Heart left ventricle (tissue), 13 donors: ENCODE measurements at regions not wholly inside any gene's neighbourhood (a gene's known extent, or its start where the extent isn't known, plus 50 kb on each side); places are given as distances from the start of the nearest gene placed in this dataset.

ENCODE experiments used
- POLR2A ChIP-seq, 2 donors: fragments of 450-650 bp; IDR thresholded peaks; one replicate each; pipeline ENCODE4 v1.6.1; 2017; ENCODE audit warnings: antibody characterized with exemption in 2 of 2, mild to moderate bottlenecking in 2 of 2, moderate library complexity in 2 of 2
- TF ChIP-seq, protein P1 (sequence below), 12 donors: fragments of 200-600 bp; sonication (generic) in 4 of 12; IDR thresholded peaks; one replicate each; pipeline versions ENCODE4 v1.5.0 to v1.8.0; 2018 to 2022; ENCODE audit warnings: antibody characterized with exemption in 12 of 12, mild to moderate bottlenecking in 5 of 12
- donor health status: ischemic (EF 13 %, LVEDD 7.1; RV severe dilation, severe dysfunction).
- donor health status: DM: no; HTN: yes; CAD: no.
- donor health status: DM: no; HTN: no; CAD: no.
- donor health status: ischemic (EF 25% LVEDD 6.9; RV normal size, moderate dysfunction).
- donor health status: ischemic (EF 25% LVEDD 5.7; RV mildly dilated, moderate dysfunction).
- donor health status: ischemic (EF 35%, LVEDD 5.7; RV mildly dilated, moderate dysfunction).
- donor health status: nonischemic (EF 11% LVEDD 7.7; RV severe dilation, severe dysfunction).
- donor health status: DM: yes; HTN: yes; CAD: no.
- donor health status: PGD.
- donor health status: ischemic (EF 29% LVEDD 5.4; RV normal size, mild dysfunction).
- donor health status: nonischemic (EF 23%, LVEDD 6.1; RV moderate dilation, normal function).

DNA sequence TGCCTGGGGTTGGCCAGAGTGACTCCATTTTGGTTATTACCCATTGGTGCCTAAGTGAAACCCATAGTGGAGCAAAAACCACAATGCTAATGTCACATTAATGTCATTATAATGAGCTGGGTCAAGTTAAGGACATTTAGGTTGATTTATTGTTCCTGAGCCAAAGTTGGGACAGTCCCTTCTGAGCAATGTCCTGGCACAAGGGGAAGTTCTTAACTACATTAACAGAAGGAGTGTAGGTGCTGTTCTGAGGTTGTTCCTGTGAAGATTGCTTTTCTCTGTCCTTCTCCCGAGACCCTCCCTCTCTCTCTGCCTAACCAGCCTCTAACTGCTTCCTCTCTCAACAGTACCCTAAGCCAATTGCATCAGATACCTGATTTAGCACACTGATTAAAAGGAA lies 1956.8 kb upstream of the PCDH10 start:
- TF ChIP-seq, protein P1, sequence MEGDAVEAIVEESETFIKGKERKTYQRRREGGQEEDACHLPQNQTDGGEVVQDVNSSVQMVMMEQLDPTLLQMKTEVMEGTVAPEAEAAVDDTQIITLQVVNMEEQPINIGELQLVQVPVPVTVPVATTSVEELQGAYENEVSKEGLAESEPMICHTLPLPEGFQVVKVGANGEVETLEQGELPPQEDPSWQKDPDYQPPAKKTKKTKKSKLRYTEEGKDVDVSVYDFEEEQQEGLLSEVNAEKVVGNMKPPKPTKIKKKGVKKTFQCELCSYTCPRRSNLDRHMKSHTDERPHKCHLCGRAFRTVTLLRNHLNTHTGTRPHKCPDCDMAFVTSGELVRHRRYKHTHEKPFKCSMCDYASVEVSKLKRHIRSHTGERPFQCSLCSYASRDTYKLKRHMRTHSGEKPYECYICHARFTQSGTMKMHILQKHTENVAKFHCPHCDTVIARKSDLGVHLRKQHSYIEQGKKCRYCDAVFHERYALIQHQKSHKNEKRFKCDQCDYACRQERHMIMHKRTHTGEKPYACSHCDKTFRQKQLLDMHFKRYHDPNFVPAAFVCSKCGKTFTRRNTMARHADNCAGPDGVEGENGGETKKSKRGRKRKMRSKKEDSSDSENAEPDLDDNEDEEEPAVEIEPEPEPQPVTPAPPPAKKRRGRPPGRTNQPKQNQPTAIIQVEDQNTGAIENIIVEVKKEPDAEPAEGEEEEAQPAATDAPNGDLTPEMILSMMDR (IDR thresholded peaks at IDR 0.05), result no peak
- no peak for TF ChIP-seq POLR2A (IDR thresholded peaks at IDR 0.05)
